NCI-H2107 treated with DMSO at 0.1 percent for 48 hours (cell line): ENCODE measurements at regions not wholly inside any gene's neighbourhood (a gene's known extent, or its start where the extent isn't known, plus 50 kb on each side); places are given as distances from the start of the nearest gene placed in this dataset.

Experiments used
- DNase-seq: peaks from one replicate; lab custom pipeline; 2025; ENCODE audit not compliant: unreplicated experiment; lab: John Stamatoyannopoulos, UW

GRCh38 chr17:69997332-69997731, 77.7 kb upstream of the KCNJ16 start:
- DNase-seq = no peak

GRCh38 chr17:69999253-69999652, 75.8 kb upstream of the KCNJ16 start:
- no peak for DNase-seq

DNA sequence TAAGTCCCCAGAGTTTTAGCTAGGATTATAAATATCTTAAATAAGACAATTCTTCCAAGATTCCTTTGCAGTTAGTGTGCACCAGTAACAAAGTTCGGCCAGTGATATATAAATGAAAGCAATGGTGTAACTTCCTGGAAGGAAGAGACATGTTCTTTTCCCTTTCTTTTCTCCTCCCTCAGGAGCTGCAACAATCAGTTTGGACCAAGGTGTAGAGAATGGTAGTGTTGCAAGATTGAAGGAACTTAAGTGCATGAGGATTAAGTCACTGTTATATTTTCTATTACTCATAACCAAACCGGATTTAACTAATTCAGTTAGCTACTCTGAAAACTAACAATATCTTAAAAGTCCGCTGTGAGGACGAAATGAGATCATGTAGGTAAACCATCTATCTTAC, 68.9 kb upstream of the KCNJ16 start:
- no peak for DNase-seq

GRCh38 chr17:70011750-70012149, 63.3 kb upstream of the KCNJ16 start:
- peak; percentile 44 for DNase-seq

GRCh38 chr17:70013911-70014310, 61.1 kb upstream of the KCNJ16 start:
- DNase-seq = no peak

DNA sequence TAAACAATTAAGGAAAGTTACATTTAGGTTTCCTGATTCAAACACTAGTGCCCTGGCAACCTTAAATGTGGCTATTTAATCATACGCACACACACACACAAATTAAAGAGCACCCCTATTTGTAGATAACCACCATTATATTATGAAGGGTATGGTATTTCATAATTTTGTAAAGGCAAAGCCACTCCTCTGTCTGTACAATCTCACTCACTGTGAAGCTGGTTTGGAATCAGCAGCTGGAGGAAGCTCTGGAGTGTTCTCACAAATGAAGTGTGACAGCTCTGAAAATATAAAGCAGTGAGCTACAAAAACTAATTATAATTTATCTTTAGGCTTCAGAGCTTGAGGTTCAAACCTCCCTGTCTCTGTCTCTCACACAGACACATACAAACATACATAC, 57.9 kb upstream of the KCNJ16 start:
- peak; percentile 60 for DNase-seq

DNA sequence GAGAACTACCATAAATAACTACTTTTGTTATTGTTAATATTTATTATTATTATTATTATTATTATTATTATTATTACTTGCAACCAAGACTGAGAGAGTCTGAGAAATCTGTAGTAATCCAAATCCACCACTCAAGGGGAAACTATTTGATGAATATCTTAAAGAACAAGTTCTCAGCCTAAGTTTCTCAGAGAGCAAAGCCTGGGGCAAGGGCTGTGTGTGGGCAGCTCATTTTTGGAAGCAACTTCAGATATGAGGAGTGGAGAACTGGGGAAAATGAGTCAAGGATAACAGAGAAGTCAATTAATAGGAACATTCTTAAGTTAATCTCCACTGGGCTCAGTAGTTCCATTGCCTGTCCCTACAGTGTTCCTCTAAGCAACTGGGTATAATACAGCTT, 57.1 kb upstream of the KCNJ16 start:
- no peak for DNase-seq

DNA sequence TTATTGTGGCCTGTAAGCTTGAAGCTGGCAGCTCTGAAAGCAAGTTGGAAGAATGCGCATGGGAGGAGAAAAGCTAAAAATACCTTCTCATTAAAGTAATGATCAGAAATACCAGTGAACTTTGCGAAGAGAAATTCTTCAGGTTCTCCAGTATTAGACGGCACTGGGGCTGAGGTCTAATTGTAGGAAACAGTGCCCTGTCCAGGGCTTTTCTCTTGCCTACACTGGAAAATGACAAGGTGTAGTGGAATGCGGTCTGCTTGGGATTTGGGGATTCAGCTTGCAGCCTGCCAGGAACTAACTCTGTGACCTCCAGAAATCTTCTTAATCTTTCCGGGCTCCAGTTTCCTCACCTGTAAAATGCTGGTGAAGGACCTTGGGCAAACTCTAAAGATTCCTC, 53.3 kb upstream of the KCNJ16 start:
- no peak for DNase-seq

DNA sequence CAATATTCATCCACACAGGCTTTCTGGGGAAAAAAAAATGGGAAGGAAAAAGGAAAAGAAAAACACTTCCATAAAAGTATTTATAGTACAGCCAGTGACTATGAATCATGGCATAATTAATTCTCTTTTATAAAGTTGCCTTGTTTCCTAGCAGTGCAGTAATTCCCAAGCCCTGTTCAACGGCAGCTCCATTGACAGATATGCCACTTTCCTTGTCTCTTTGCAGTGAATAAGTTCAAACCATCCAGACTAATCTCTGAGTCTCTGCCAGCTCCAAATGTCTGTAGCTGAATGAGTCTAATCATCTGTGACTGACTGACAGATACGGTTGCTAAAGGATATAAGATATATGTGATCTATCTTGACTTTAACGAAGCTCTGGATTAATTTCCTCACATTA, 52.9 kb upstream of the KCNJ16 start:
- DNase-seq = no peak

GRCh38 chr17:70024253-70024652, 50.8 kb upstream of the KCNJ16 start:
- no peak for DNase-seq
